Retinal pigment epithelial cell (primary cell): ENCODE measurements at regions not wholly inside any gene's neighbourhood (a gene's known extent, or its start where the extent isn't known, plus 50 kb on each side); places are given as distances from the start of the nearest gene placed in this dataset.

ENCODE experiments used
- DNase-seq: peaks from one replicate; pipeline ENCODE4 v3.0.0-alpha.2; 2010; ENCODE audit warnings: low read depth
- H3K4me3 ChIP-seq: 2 replicates; pipeline ENCODE4 v1.5.1; 2011; ENCODE audit warnings: mild to moderate bottlenecking, low read length, control low read depth, moderate library complexity
- TF ChIP-seq, protein P1 (sequence below): conservative IDR thresholded peaks from 2 replicates; pipeline ENCODE4 v1.5.1; 2011; ENCODE audit warnings: low read depth, low read length, control low read depth, inconsistent platforms

- H3K4me3 ChIP-seq = no peak overlapping the region
- DNase-seq = no peak
- TF ChIP-seq, protein P1, sequence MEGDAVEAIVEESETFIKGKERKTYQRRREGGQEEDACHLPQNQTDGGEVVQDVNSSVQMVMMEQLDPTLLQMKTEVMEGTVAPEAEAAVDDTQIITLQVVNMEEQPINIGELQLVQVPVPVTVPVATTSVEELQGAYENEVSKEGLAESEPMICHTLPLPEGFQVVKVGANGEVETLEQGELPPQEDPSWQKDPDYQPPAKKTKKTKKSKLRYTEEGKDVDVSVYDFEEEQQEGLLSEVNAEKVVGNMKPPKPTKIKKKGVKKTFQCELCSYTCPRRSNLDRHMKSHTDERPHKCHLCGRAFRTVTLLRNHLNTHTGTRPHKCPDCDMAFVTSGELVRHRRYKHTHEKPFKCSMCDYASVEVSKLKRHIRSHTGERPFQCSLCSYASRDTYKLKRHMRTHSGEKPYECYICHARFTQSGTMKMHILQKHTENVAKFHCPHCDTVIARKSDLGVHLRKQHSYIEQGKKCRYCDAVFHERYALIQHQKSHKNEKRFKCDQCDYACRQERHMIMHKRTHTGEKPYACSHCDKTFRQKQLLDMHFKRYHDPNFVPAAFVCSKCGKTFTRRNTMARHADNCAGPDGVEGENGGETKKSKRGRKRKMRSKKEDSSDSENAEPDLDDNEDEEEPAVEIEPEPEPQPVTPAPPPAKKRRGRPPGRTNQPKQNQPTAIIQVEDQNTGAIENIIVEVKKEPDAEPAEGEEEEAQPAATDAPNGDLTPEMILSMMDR = no peak
Observed at GRCh38 chr13:44807449-44808034, 181.7 kb downstream of the NUFIP1 start.

DNA sequence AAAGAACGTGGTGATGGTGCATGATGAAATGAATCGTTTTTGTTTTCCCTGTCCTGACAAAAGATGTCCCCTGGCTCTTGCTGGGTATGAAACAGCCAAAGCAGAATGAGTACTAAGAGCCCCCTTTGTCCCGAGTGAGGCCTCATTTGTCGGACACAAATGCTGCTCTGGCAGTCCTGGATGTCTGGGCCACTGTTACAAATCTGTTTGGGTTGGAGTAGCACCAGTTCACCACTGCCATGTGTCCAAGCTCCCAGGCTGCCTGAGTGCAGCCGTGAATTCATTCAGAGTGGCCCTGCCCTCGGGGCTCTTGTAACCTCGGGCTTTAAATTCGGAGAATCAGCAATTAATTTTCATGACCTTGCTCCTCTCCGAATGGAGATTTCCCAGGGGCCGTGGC, 182.4 kb downstream of the NUFIP1 start:
- DNase-seq = no peak
- H3K4me3 ChIP-seq = no peak overlapping the region
- TF ChIP-seq, protein P1 = no peak

DNA sequence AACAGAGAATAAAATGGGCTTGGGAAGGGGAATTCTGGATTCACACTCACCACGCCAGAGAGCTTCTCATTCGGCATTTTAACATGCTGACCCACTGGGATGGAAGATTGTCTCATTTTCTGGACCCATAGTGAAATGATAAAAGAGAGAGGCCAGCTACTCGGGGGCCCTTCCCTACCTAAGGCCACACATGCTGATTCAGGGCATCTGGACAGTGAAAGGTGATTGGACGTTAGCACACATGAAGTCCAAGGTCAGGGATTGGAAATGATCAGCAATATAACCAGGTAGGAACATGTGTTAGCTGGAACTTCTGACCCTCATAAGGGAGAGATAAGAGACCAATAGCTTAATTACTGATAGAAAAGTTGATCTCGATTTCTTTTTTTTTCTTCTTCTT, 183.7 kb downstream of the NUFIP1 start:
- DNase-seq = no peak
- no peak overlapping the region for H3K4me3 ChIP-seq
- TF ChIP-seq, protein P1 = no peak

DNA sequence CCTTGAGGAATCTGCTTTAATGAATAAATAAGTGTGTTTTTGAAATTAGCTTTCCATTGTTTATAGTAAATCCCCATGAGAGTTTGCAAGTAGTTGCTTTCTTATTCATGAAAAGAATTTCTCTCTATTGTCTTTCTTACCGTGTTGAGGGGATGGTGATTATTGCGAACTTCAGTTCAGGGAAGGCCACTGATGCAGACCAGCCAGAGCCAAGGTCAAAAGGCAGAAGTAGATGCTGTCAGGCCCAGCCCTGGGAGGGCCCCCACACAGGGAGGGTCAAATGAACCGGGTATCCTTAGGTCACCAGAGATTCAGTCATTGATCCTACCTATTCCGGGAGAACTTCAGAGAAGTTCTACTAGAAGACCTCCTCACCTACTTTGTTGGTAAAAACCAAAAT, 185.9 kb downstream of the NUFIP1 start:
- no peak overlapping the region for H3K4me3 ChIP-seq
- TF ChIP-seq, protein P1 = no peak
- DNase-seq = no peak

GRCh38 chr13:44802491-44802890, 186.8 kb downstream of the NUFIP1 start:
- H3K4me3 ChIP-seq = no peak overlapping the region
- DNase-seq = no peak
- TF ChIP-seq, protein P1 = no peak

DNA sequence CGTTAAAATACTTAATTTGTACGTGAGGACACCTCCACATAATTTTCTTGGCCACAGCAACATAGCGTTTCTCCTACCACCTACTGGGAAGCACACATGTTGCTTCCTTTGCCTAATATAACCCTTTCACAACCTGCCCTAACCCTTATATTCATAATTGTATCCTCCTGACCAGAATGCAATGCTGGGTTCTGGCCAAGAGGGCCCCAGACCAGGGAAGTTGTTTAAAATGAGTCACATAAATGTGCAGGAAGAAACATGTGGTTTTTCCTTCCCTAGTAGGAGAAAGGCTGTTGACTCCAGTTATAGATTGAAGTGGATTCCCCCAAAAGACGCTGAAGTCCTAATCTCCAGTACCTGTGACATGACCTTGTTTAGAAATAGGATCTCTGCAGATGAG, 187.3 kb downstream of the NUFIP1 start:
- no peak overlapping the region for H3K4me3 ChIP-seq
- peak; percentile 66 for DNase-seq
- TF ChIP-seq, protein P1 = no peak

- H3K4me3 ChIP-seq = no peak overlapping the region
- DNase-seq = no peak
- TF ChIP-seq, protein P1 = no peak
Observed at GRCh38 chr13:44800626-44801025, 188.6 kb downstream of the NUFIP1 start.
